H9 (cell line): ENCODE measurements at regions not wholly inside any gene's neighbourhood (a gene's known extent, or its start where the extent isn't known, plus 50 kb on each side); places are given as distances from the start of the nearest gene placed in this dataset.

Source experiments
- DNase-seq: peaks from one replicate; pipeline ENCODE4 v3.0.0-alpha.2; 2017
- H2AFZ ChIP-seq: one replicate; pipeline ENCODE4 v1.6.1; 2013; ENCODE audit warnings: mild to moderate bottlenecking, low read length, control low read depth, moderate library complexity
- H2AK5ac ChIP-seq: 2 replicates; pipeline ENCODE4 v1.6.1; 2013; ENCODE audit warnings: low read length, control low read depth, mixed read lengths; ENCODE audit not compliant: insufficient read length
- H2BK120ac ChIP-seq: one replicate; pipeline ENCODE4 v1.6.1; 2013; ENCODE audit warnings: low read depth, mild to moderate bottlenecking, low read length, control low read depth, inconsistent platforms; ENCODE audit not compliant: poor library complexity, severe bottlenecking
- H2BK12ac ChIP-seq: 2 replicates; pipeline ENCODE4 v1.6.1; 2013; ENCODE audit warnings: low read length, control low read depth, mixed read lengths, low read depth; ENCODE audit not compliant: insufficient read length
- H2BK15ac ChIP-seq: 2 replicates; pipeline ENCODE4 v1.6.1; 2013; ENCODE audit warnings: low read depth, low read length, control low read depth
- H2BK20ac ChIP-seq: one replicate; pipeline ENCODE4 v1.6.1; 2013; ENCODE audit warnings: low read depth, mild to moderate bottlenecking, low read length, control low read depth, inconsistent platforms; ENCODE audit not compliant: poor library complexity, severe bottlenecking
- H2BK5ac ChIP-seq: 2 replicates; pipeline ENCODE4 v1.6.1; 2013; ENCODE audit warnings: low read length, control low read depth, mixed read lengths; ENCODE audit not compliant: insufficient read length
- H3K14ac ChIP-seq: 2 replicates; pipeline ENCODE4 v1.6.1; 2013; ENCODE audit warnings: low read length, control low read depth; ENCODE audit not compliant: insufficient read depth
- H3K18ac ChIP-seq: 2 replicates; pipeline ENCODE4 v1.6.1; 2013; ENCODE audit warnings: low read depth, mild to moderate bottlenecking, mixed read lengths, low read length, control low read depth; ENCODE audit not compliant: insufficient read length
- H3K23ac ChIP-seq: 2 replicates; pipeline ENCODE4 v1.6.1; 2013; ENCODE audit warnings: low read length, control low read depth, mixed read lengths, low read depth; ENCODE audit not compliant: insufficient read length
- H3K23me2 ChIP-seq: 2 replicates; pipeline ENCODE4 v1.6.1; 2013; ENCODE audit warnings: low read depth, mild to moderate bottlenecking, mixed read lengths, low read length, control low read depth; ENCODE audit not compliant: insufficient read length, poor library complexity, severe bottlenecking
- H3K27ac ChIP-seq: 2 replicates; pipeline ENCODE4 v1.5.1; 2013; ENCODE audit warnings: low read length, control low read depth, mixed read lengths, low read depth; ENCODE audit not compliant: insufficient read length
- H3K27me3 ChIP-seq: 2 replicates; pipeline ENCODE4 v1.6.1; 2013; ENCODE audit warnings: low read length, control low read depth, inconsistent platforms; ENCODE audit not compliant: insufficient read depth
- H3K4ac ChIP-seq: 2 replicates; pipeline ENCODE4 v1.6.1; 2013; ENCODE audit warnings: low read depth, mild to moderate bottlenecking, control low read depth, inconsistent platforms, low read length, moderate library complexity
- H3K4me1 ChIP-seq: 2 replicates; pipeline ENCODE4 v1.6.1; 2013; ENCODE audit warnings: low read length, control low read depth, inconsistent platforms; ENCODE audit not compliant: insufficient read depth
- H3K4me2 ChIP-seq: 2 replicates; pipeline ENCODE4 v1.6.1; 2013; ENCODE audit warnings: low read length, control low read depth, mixed read lengths; ENCODE audit not compliant: insufficient read length, insufficient read depth
- H3K56ac ChIP-seq: 2 replicates; pipeline ENCODE4 v1.6.1; 2013; ENCODE audit warnings: low read depth, mild to moderate bottlenecking, mixed read lengths, low read length, control low read depth; ENCODE audit not compliant: insufficient read length
- H3K79me1 ChIP-seq: 2 replicates; pipeline ENCODE4 v1.6.1; 2013; ENCODE audit warnings: low read depth, mild to moderate bottlenecking, moderate library complexity, low read length, control low read depth, inconsistent platforms; ENCODE audit not compliant: insufficient read depth, poor library complexity, severe bottlenecking
- H3K79me2 ChIP-seq: 2 replicates; pipeline ENCODE4 v1.6.1; 2013; ENCODE audit warnings: low read length, control low read depth, inconsistent platforms; ENCODE audit not compliant: insufficient read depth
- H3K9ac ChIP-seq: 2 replicates; pipeline ENCODE4 v1.6.1; 2013; ENCODE audit warnings: low read length, control low read depth, mixed read lengths; ENCODE audit not compliant: insufficient read length; ENCODE audit errors: extremely low read depth
- H3K9me3 ChIP-seq: one replicate; pipeline ENCODE4 v1.6.1; 2013; ENCODE audit warnings: low read depth, low read length, inconsistent platforms; ENCODE audit not compliant: control insufficient read depth
- H3T11ph ChIP-seq: one replicate; pipeline ENCODE4 v1.6.1; 2013; ENCODE audit warnings: mild to moderate bottlenecking, low read length, control low read depth, inconsistent platforms
- H4K20me1 ChIP-seq: one replicate; pipeline ENCODE4 v1.6.1; 2013; ENCODE audit not compliant: control insufficient read depth, insufficient read length, insufficient read depth
- H4K5ac ChIP-seq: 2 replicates; pipeline ENCODE4 v1.6.1; 2013; ENCODE audit warnings: low read depth, mild to moderate bottlenecking, mixed read lengths, low read length, control low read depth; ENCODE audit not compliant: insufficient read length
- H4K8ac ChIP-seq: replicated peaks from 2 replicates; pipeline ENCODE4 v1.6.1; 2013; ENCODE audit warnings: low read length, control low read depth, mixed read lengths, low read depth; ENCODE audit not compliant: insufficient read length
- H4K91ac ChIP-seq: 2 replicates; pipeline ENCODE4 v1.6.1; 2013; ENCODE audit warnings: low read depth, mild to moderate bottlenecking, moderate library complexity, mixed read lengths, low read length, control low read depth; ENCODE audit not compliant: insufficient read length
- H3K27ac Mint-ChIP-seq, 3 experiments: 2 replicates in 2 of 3; 3 replicates in 1 of 3; pipeline ENCODE4 v1.8.0; 2020 to 2021; ENCODE audit warnings: mixed read lengths in 3 of 3, mild to moderate bottlenecking in 1 of 3, moderate library complexity in 1 of 3
- H3K27me3 Mint-ChIP-seq: 2 replicates; pipeline ENCODE4 v1.8.0; 2021; ENCODE audit warnings: low read depth, mild to moderate bottlenecking, moderate library complexity, mixed read lengths
- H3K36me3 Mint-ChIP-seq, 3 experiments: 2 replicates in 2 of 3; 3 replicates in 1 of 3; pipeline ENCODE4 v1.8.0; 2020 to 2021; ENCODE audit warnings: low read depth in 3 of 3, mixed read lengths in 3 of 3; ENCODE audit not compliant: insufficient read depth in 1 of 3
- H3K4me1 Mint-ChIP-seq, 2 experiments: 2 replicates each; pipeline ENCODE4 v1.8.0; 2020; ENCODE audit warnings: mixed read lengths in 2 of 2
- H3K4me3 Mint-ChIP-seq, 2 experiments: 2 replicates in 1 of 2; 3 replicates in 1 of 2; pipeline ENCODE4 v1.8.0; 2020 to 2021; ENCODE audit warnings: mild to moderate bottlenecking in 2 of 2, mixed read lengths in 2 of 2, moderate library complexity in 1 of 2
- H3K9me3 Mint-ChIP-seq, 2 experiments: 2 replicates in 1 of 2; 3 replicates in 1 of 2; pipeline ENCODE4 v1.8.0; 2020; ENCODE audit warnings: mild to moderate bottlenecking in 2 of 2, mixed read lengths in 2 of 2, moderate library complexity in 1 of 2
- CTCF ChIP-seq: fragments of 200-600 bp; sonication (generic); conservative IDR thresholded peaks from 3 replicates; pipeline ENCODE4 v1.8.0; 2021; ENCODE audit warnings: antibody characterized with exemption, mild to moderate bottlenecking
- WGBS: extraction: QIAGEN DNeasy Blood & Tissue Kit; methylation state at CpG from one replicate; pipeline ENCODE4 v1.1.7; 2013; ENCODE audit warnings: missing lambda C conversion rate, low lambda C conversion rate, mixed read lengths; ENCODE audit not compliant: insufficient read length; ENCODE audit errors: extremely low coverage; 5-methylcytosine and 5-hydroxymethylcytosine counted together

- H3K4me1 ChIP-seq: no peaks in the 10 kb centered on the region
- H4K8ac ChIP-seq: no peak overlapping the region
- no peak for DNase-seq
- no peak overlapping the region for H4K91ac ChIP-seq
- no peaks in the 10 kb centered on the region for H3K9me3 ChIP-seq
- no peak overlapping the region for H3K27ac ChIP-seq
- H2BK5ac ChIP-seq: no peak overlapping the region
- no peaks in the 10 kb centered on the region for H3K27me3 Mint-ChIP-seq
- H2BK12ac ChIP-seq: no peak overlapping the region
- no peaks in the 10 kb centered on the region for H3K36me3 Mint-ChIP-seq
- no peak overlapping the region for H3K4ac ChIP-seq
- H4K5ac ChIP-seq: no peak overlapping the region
- H2AFZ ChIP-seq: no peak overlapping the region
- H3K27me3 ChIP-seq: no peaks in the 10 kb centered on the region
- H2BK15ac ChIP-seq: no peak overlapping the region
- no CpG with 5 or more reads among the region's 1 CpG for WGBS
- no peak overlapping the region for H3K4me2 ChIP-seq
- no peak overlapping the region for H3K14ac ChIP-seq
- H3K27ac Mint-ChIP-seq: no peak overlapping the region
- H3K4me1 Mint-ChIP-seq: no peaks in the 10 kb centered on the region
- no peaks in the 10 kb centered on the region for H3K79me2 ChIP-seq
- H3K56ac ChIP-seq: no peak overlapping the region
- H3K9ac ChIP-seq: no peak overlapping the region
- H3K23ac ChIP-seq: no peak overlapping the region
- H4K20me1 ChIP-seq: no peaks in the 10 kb centered on the region
- H3T11ph ChIP-seq: no peak overlapping the region
- no peak overlapping the region for H2BK20ac ChIP-seq
- H3K4me3 Mint-ChIP-seq: no peak overlapping the region
- H3K9me3 Mint-ChIP-seq: no peaks in the 10 kb centered on the region
- no peaks in the 10 kb centered on the region for H3K23me2 ChIP-seq
- H2AK5ac ChIP-seq: no peak overlapping the region
- H3K79me1 ChIP-seq: no peaks in the 10 kb centered on the region
- no peak overlapping the region for H3K18ac ChIP-seq
- no peak for TF ChIP-seq CTCF
- no peak overlapping the region for H2BK120ac ChIP-seq
These were observed 445.6 kb upstream of the FLRT2 start for GRCh38 chr14:85084344-85084743.
